Fibroblast of skin of right quadriceps (primary cell): ENCODE measurements at regions not wholly inside any gene's neighbourhood (a gene's known extent, or its start where the extent isn't known, plus 50 kb on each side); places are given as distances from the start of the nearest gene placed in this dataset.

Experiments
- DNase-seq: peaks from one replicate; pipeline ENCODE4 v3.0.0-alpha.2; 2013

GRCh38 chr20:34163307-34163706 is 51.3 kb upstream of the EIF2S2 start:
- no peak for DNase-seq

- no peak for DNase-seq
These were observed 52.4 kb upstream of the EIF2S2 start for GRCh38 chr20:34164381-34164984.

GRCh38 chr20:34165018-34165619 is 53.1 kb upstream of the EIF2S2 start:
- DNase-seq = peak; percentile 60

GRCh38 chr20:34171640-34172039 is 59.6 kb upstream of the EIF2S2 start:
- no peak for DNase-seq

- no peak for DNase-seq
These were observed 60.9 kb upstream of the EIF2S2 start for GRCh38 chr20:34172926-34173325.

- DNase-seq = no peak
These were observed 63.0 kb upstream of the EIF2S2 start for GRCh38 chr20:34175079-34175478.

- DNase-seq = no peak
These were observed 63.8 kb upstream of the EIF2S2 start for GRCh38 chr20:34175879-34176278.

GRCh38 chr20:34177052-34177451 is 64.2 kb upstream of the ASIP start:
- DNase-seq = no peak

- DNase-seq = peak; percentile 33
These were observed 61.4 kb upstream of the ASIP start for GRCh38 chr20:34179637-34180360.

- no peak for DNase-seq
These were observed 60.6 kb upstream of the ASIP start for GRCh38 chr20:34180460-34181120.

- no peak for DNase-seq
These were observed 59.7 kb upstream of the ASIP start for GRCh38 chr20:34181484-34181883.

GRCh38 chr20:34185766-34186620 is 55.2 kb upstream of the ASIP start:
- no peak for DNase-seq

- DNase-seq = no peak
These were observed 51.6 kb upstream of the ASIP start for GRCh38 chr20:34189572-34190163.

- no peak for DNase-seq
These were observed 51.0 kb upstream of the ASIP start for GRCh38 chr20:34190262-34190661.

GRCh38 chr20:34190679-34191090 is 50.5 kb upstream of the ASIP start:
- DNase-seq = peak; percentile 88
